ENCODE measurements at regions not wholly inside any gene's neighbourhood (a gene's known extent, or its start where the extent isn't known, plus 50 kb on each side); places are given as distances from the start of the nearest gene placed in this dataset.

- TF ChIP-seq, protein P1, sequence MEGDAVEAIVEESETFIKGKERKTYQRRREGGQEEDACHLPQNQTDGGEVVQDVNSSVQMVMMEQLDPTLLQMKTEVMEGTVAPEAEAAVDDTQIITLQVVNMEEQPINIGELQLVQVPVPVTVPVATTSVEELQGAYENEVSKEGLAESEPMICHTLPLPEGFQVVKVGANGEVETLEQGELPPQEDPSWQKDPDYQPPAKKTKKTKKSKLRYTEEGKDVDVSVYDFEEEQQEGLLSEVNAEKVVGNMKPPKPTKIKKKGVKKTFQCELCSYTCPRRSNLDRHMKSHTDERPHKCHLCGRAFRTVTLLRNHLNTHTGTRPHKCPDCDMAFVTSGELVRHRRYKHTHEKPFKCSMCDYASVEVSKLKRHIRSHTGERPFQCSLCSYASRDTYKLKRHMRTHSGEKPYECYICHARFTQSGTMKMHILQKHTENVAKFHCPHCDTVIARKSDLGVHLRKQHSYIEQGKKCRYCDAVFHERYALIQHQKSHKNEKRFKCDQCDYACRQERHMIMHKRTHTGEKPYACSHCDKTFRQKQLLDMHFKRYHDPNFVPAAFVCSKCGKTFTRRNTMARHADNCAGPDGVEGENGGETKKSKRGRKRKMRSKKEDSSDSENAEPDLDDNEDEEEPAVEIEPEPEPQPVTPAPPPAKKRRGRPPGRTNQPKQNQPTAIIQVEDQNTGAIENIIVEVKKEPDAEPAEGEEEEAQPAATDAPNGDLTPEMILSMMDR (IDR thresholded peaks at IDR 0.05 in 2 of 3, conservative IDR thresholded peaks at IDR 0.05 in 1 of 3; ENCODE audit: borderline replicate concordance in 1 of 3, insufficient read depth in 1 of 3, low read depth in 2 of 3, low read length in 2 of 3): no peak
- no peak for TF ChIP-seq EZH2phosphoT487 (IDR thresholded peaks at IDR 0.05; ENCODE audit: borderline replicate concordance)
- TF ChIP-seq POLR2AphosphoS5 (IDR thresholded peaks at IDR 0.05; ENCODE audit: low read depth, low read length): no peak
- no peak for TF ChIP-seq POLR2A (IDR thresholded peaks at IDR 0.05; ENCODE audit: borderline replicate concordance, extremely low read depth, insufficient read depth, insufficient read length)
- TF ChIP-seq ZBTB33 (IDR thresholded peaks at IDR 0.05; ENCODE audit: extremely low read depth, insufficient replicate concordance, low read length): no peak
- no peak for TF ChIP-seq YY1 (IDR thresholded peaks at IDR 0.05; ENCODE audit: extremely low read depth, insufficient replicate concordance, low read depth, low read length)
- TF ChIP-seq FOSL1 (IDR thresholded peaks at IDR 0.05; ENCODE audit: low read depth): no peak
- TF ChIP-seq MAX (IDR thresholded peaks at IDR 0.05): no peak
- TF ChIP-seq, protein P2, sequence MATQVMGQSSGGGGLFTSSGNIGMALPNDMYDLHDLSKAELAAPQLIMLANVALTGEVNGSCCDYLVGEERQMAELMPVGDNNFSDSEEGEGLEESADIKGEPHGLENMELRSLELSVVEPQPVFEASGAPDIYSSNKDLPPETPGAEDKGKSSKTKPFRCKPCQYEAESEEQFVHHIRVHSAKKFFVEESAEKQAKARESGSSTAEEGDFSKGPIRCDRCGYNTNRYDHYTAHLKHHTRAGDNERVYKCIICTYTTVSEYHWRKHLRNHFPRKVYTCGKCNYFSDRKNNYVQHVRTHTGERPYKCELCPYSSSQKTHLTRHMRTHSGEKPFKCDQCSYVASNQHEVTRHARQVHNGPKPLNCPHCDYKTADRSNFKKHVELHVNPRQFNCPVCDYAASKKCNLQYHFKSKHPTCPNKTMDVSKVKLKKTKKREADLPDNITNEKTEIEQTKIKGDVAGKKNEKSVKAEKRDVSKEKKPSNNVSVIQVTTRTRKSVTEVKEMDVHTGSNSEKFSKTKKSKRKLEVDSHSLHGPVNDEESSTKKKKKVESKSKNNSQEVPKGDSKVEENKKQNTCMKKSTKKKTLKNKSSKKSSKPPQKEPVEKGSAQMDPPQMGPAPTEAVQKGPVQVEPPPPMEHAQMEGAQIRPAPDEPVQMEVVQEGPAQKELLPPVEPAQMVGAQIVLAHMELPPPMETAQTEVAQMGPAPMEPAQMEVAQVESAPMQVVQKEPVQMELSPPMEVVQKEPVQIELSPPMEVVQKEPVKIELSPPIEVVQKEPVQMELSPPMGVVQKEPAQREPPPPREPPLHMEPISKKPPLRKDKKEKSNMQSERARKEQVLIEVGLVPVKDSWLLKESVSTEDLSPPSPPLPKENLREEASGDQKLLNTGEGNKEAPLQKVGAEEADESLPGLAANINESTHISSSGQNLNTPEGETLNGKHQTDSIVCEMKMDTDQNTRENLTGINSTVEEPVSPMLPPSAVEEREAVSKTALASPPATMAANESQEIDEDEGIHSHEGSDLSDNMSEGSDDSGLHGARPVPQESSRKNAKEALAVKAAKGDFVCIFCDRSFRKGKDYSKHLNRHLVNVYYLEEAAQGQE (IDR thresholded peaks at IDR 0.05; ENCODE audit: low read depth): no peak
- no peak for TF ChIP-seq RAD21 (IDR thresholded peaks at IDR 0.05; ENCODE audit: low read depth)
- TF ChIP-seq CEBPB (IDR thresholded peaks at IDR 0.05; ENCODE audit: low read depth): no peak
- no peak for TF ChIP-seq EZH2 (IDR thresholded peaks at IDR 0.05)
Measured at GRCh38 chr4:100811046-100811445, 293.2 kb upstream of the EMCN start.
